Neural progenitor cell (in vitro differentiated cells): ENCODE measurements at regions not wholly inside any gene's neighbourhood (a gene's known extent, or its start where the extent isn't known, plus 50 kb on each side); places are given as distances from the start of the nearest gene placed in this dataset.

Experiments used
- CTCF ChIP-seq: fragments of 200-600 bp; sonication (generic); IDR thresholded peaks from 2 replicates; pipeline ENCODE4 v1.5.1; 2017; ENCODE audit warnings: antibody characterized with exemption, mild to moderate bottlenecking
- EZH2 ChIP-seq: fragments of 200-600 bp; sonication (generic); IDR thresholded peaks from 2 replicates; pipeline ENCODE4 v1.6.1; 2017; ENCODE audit warnings: antibody characterized with exemption, mild to moderate bottlenecking, moderate library complexity
- EZH2phosphoT487 ChIP-seq: fragments of 200-600 bp; sonication (generic); IDR thresholded peaks from 2 replicates; pipeline ENCODE4 v1.6.1; 2017; ENCODE audit warnings: antibody characterized with exemption

- TF ChIP-seq CTCF, result no peak
- TF ChIP-seq EZH2phosphoT487, result no peak
- no peak for TF ChIP-seq EZH2
Measured at GRCh38 chr6:48706310-48706709, 595.3 kb upstream of the PTCHD4 start.
